Esophagus squamous epithelium (tissue), 5 donors: ENCODE measurements at regions not wholly inside any gene's neighbourhood (a gene's known extent, or its start where the extent isn't known, plus 50 kb on each side); places are given as distances from the start of the nearest gene placed in this dataset.

Experiments
- DNase-seq: peaks from one replicate; lab custom pipeline; 2025; lab: John Stamatoyannopoulos, UW
- H3K27ac ChIP-seq, 4 donors: fragments of 200-600 bp; sonication (generic); one replicate each; pipeline ENCODE4 v1.5.1; 2016 to 2019; ENCODE audit warnings: mild to moderate bottlenecking in 1 of 4
- H3K27me3 ChIP-seq, 4 donors: fragments of 200-600 bp; sonication (generic); 1 replicate in 3 of 4; 2 replicates in 1 of 4; pipeline versions ENCODE4 v1.5.1 to v1.6.0; 2017 to 2021; ENCODE audit warnings: antibody characterized with exemption in 1 of 4
- H3K36me3 ChIP-seq, 3 donors: fragments of 200-600 bp; sonication (generic); one replicate each; pipeline ENCODE4 v1.5.1; 2016 to 2019
- H3K4me1 ChIP-seq, 3 donors: fragments of 200-600 bp; sonication (generic); one replicate each; pipeline ENCODE4 v1.5.1; 2017 to 2019
- H3K4me3 ChIP-seq, 4 donors: fragments of 200-600 bp; sonication (generic); 1 replicate in 3 of 4; 2 replicates in 1 of 4; pipeline ENCODE4 v1.5.1; 2016 to 2019; ENCODE audit warnings: mild to moderate bottlenecking in 2 of 4, moderate library complexity in 1 of 4
- H3K9me3 ChIP-seq, 3 donors: fragments of 200-600 bp; sonication (generic); one replicate each; pipeline ENCODE4 v1.5.1; 2016 to 2019
- CTCF ChIP-seq, 6 experiments: fragments of 450-650 bp in 4 of 6; fragments of 200-600 bp in 2 of 6; sonication (generic) in 2 of 6; IDR thresholded peaks; one replicate each; pipeline ENCODE4 v1.5.1; 2016 to 2019; ENCODE audit warnings: antibody characterized with exemption in 6 of 6, mild to moderate bottlenecking in 4 of 6, moderate library complexity in 4 of 6
- POLR2A ChIP-seq, 4 donors: fragments of 450-650 bp; IDR thresholded peaks; one replicate each; pipeline ENCODE4 v1.6.1; 2017; ENCODE audit warnings: antibody characterized with exemption in 4 of 4, mild to moderate bottlenecking in 4 of 4, moderate library complexity in 3 of 4
- WGBS, 2 donors: methylation state at CpG; one replicate each; pipeline ENCODE4 v1.1.5; 2018; 5-methylcytosine and 5-hydroxymethylcytosine counted together
- intact Hi-C: fragments of 100-400 bp; cut with DNase I; formaldehyde crosslinking; loops from one replicate; pipeline ENCODE4 v1.15.0; 2022
- donor health status: DM: yes; HTN: yes; CAD: no.

- Histone ChIP-seq H3K4me1 (peaks cover 9 to 26% (median 9%) of the 10 kb centered on the region in 3 donors), H3K9me3 (no peaks in the 10 kb centered on the region), H3K27me3 (peaks cover 0 to 4% (median 0%) of the 10 kb centered on the region in 4 donors), H3K36me3 (no peaks in the 10 kb centered on the region), H3K4me3 (no peak overlapping the region), H3K27ac (no peak overlapping the region)
- WGBS, 2 donors: 92 to 96% methylated on average over 17 to 19 of the region's 19 CpGs
- no peak for TF ChIP-seq CTCF (IDR thresholded peaks at IDR 0.05)
- TF ChIP-seq POLR2A (IDR thresholded peaks at IDR 0.05): no peak
- no peak for DNase-seq
- intact Hi-C loops: no loop called here
Observed at GRCh38 chr2:240366901-240367300, 68.6 kb upstream of the GPC1 start.

GRCh38 chr2:240367721-240368120 lies 67.7 kb upstream of the GPC1 start:
- Histone ChIP-seq H3K27ac (no peak overlapping the region), H3K9me3 (no peaks in the 10 kb centered on the region), H3K4me1 (peaks cover 9 to 26% (median 9%) of the 10 kb centered on the region in 3 donors), H3K36me3 (no peaks in the 10 kb centered on the region), H3K27me3 (peaks cover 0 to 4% (median 0%) of the 10 kb centered on the region in 4 donors), H3K4me3 (no peak overlapping the region)
- intact Hi-C loops: no loop called here
- WGBS, 2 donors: 91 to 100% methylated on average over 1 to 5 of the region's 15 CpGs
- TF ChIP-seq POLR2A (IDR thresholded peaks at IDR 0.05) (no peak), CTCF (IDR thresholded peaks at IDR 0.05) (no peak)
- no peak for DNase-seq

- no peak for DNase-seq
- no peak overlapping the region for H3K4me3 ChIP-seq
- peaks cover 0 to 4% (median 0%) of the 10 kb centered on the region in 4 donors for H3K27me3 ChIP-seq
- H3K36me3 ChIP-seq: no peaks in the 10 kb centered on the region
- intact Hi-C loops: no loop called here
- no peaks in the 10 kb centered on the region for H3K9me3 ChIP-seq
- H3K4me1 ChIP-seq: peaks cover 9 to 28% (median 11%) of the 10 kb centered on the region in 3 donors
- WGBS, 2 donors: 44 to 69% methylated on average over 6 of the region's 15 CpGs
- TF ChIP-seq POLR2A (IDR thresholded peaks at IDR 0.05): no peak
- no peak for TF ChIP-seq CTCF (IDR thresholded peaks at IDR 0.05)
- peak overlapping the region in 1 of 4 donors; percentile 77 for H3K27ac ChIP-seq
Observed at GRCh38 chr2:240368781-240369331, 66.6 kb upstream of the GPC1 start.

- intact Hi-C loops: no loop called here
- TF ChIP-seq CTCF (IDR thresholded peaks at IDR 0.05): no peak
- peak overlapping the region in 2 of 4 donors; percentile 57 to 77 for H3K27ac ChIP-seq
Observed at GRCh38 chr2:240369335-240369734, 66.1 kb upstream of the GPC1 start.

GRCh38 chr2:240369801-240370585 lies 65.5 kb upstream of the GPC1 start:
- Histone ChIP-seq H3K9me3 (no peaks in the 10 kb centered on the region), H3K4me1 (peaks cover 9 to 31% (median 20%) of the 10 kb centered on the region in 3 donors), H3K27ac (peak overlapping the region in 3 of 4 donors; percentile 41 to 77 (median 57)), H3K27me3 (no peaks in the 10 kb centered on the region), H3K4me3 (no peak overlapping the region), H3K36me3 (no peaks in the 10 kb centered on the region)
- intact Hi-C loops: no loop called here
- WGBS, 2 donors: 0% methylated on average over 2 of the region's 19 CpGs; no CpG with 5 or more reads in 1 of the 2 donors
- TF ChIP-seq POLR2A (IDR thresholded peaks at IDR 0.05) (no peak), CTCF (IDR thresholded peaks at IDR 0.05) (no peak)
- no peak for DNase-seq

More at GRCh38 chr2:240369335-240369734, 66.1 kb upstream of the GPC1 start:
- Histone ChIP-seq H3K36me3 (no peaks in the 10 kb centered on the region), H3K9me3 (no peaks in the 10 kb centered on the region), H3K27me3 (peaks cover 0 to 4% (median 0%) of the 10 kb centered on the region in 4 donors), H3K4me1 (peaks cover 9 to 32% (median 16%) of the 10 kb centered on the region in 3 donors), H3K4me3 (no peak overlapping the region)
- DNase-seq: no peak
- WGBS, 2 donors: 50% methylated on average over 1 of the region's 4 CpGs; no CpG with 5 or more reads in 1 of the 2 donors
